IMR-90 (cell line): ENCODE measurements at regions not wholly inside any gene's neighbourhood (a gene's known extent, or its start where the extent isn't known, plus 50 kb on each side); places are given as distances from the start of the nearest gene placed in this dataset.

Source experiments
- ATAC-seq: fragments of 200-7000 bp; cut with Tn5 transposase; 2 replicates; pipeline ENCODE4 v1.9.1; 2020; ENCODE audit warnings: low read depth, mild to moderate bottlenecking, moderate library complexity
- BruUV-seq: library from RNA; stranded (reverse); fragments of 400-500 nt; replicated peaks from 2 replicates; lab custom pipeline; 2021; lab: Mats Ljungman, UMichigan
- CTCF ChIA-PET: fragments of 300-600 bp; formaldehyde crosslinking; extraction: SDS; loops from one replicate; lab custom pipeline; 2021; ENCODE audit warnings: antibody characterized with exemption; lab: Yijun Ruan, JAX
- POLR2A ChIA-PET: fragments of 300-600 bp; sonication (Branson Sonifier 250); formaldehyde crosslinking; loops from one replicate; lab custom pipeline; 2022; ENCODE audit warnings: antibody characterized with exemption; ENCODE audit not compliant: unreplicated experiment; lab: Charles Lee
- DNase-seq: peaks from one replicate; pipeline ENCODE4 v3.0.0; 2013
- H2AFZ ChIP-seq: replicated peaks from 2 replicates; pipeline ENCODE3; 2013; ENCODE audit warnings: low read length, mild to moderate bottlenecking; ENCODE audit not compliant: poor library complexity
- H2AK5ac ChIP-seq: 2 replicates; pipeline ENCODE4 v1.6.1; 2013; ENCODE audit warnings: low read depth, low read length, inconsistent platforms
- H2AK9ac ChIP-seq: replicated peaks from 2 replicates; pipeline ENCODE3; 2013; ENCODE audit warnings: mild to moderate bottlenecking, low read depth, low read length, moderate library complexity; ENCODE audit not compliant: poor library complexity
- H2BK120ac ChIP-seq: 2 replicates; pipeline ENCODE4 v1.6.1; 2013; ENCODE audit warnings: low read depth, low read length, inconsistent platforms
- H2BK15ac ChIP-seq: 3 replicates; pipeline ENCODE4 v1.6.1; 2013; ENCODE audit warnings: low read depth, low read length, inconsistent platforms
- H2BK20ac ChIP-seq: 2 replicates; pipeline ENCODE4 v1.6.1; 2013; ENCODE audit warnings: low read depth, mild to moderate bottlenecking, inconsistent platforms, low read length, moderate library complexity
- H2BK5ac ChIP-seq: 2 replicates; pipeline ENCODE4 v1.6.1; 2013; ENCODE audit warnings: mild to moderate bottlenecking, low read depth, low read length, inconsistent platforms; ENCODE audit not compliant: poor library complexity, severe bottlenecking
- H3K14ac ChIP-seq: replicated peaks from 2 replicates; pipeline ENCODE4 v1.6.1; 2013; ENCODE audit warnings: low read depth, low read length, inconsistent platforms
- H3K18ac ChIP-seq: 2 replicates; pipeline ENCODE4 v1.6.1; 2013; ENCODE audit warnings: low read depth, low read length, control low read depth
- H3K23ac ChIP-seq: 2 replicates; pipeline ENCODE4 v1.6.1; 2013; ENCODE audit warnings: low read depth, low read length, inconsistent platforms
- H3K27ac ChIP-seq: 2 replicates; pipeline ENCODE4 v1.5.1; 2013; ENCODE audit warnings: mild to moderate bottlenecking, control low read depth, low read length; ENCODE audit not compliant: insufficient read depth
- H3K27me3 ChIP-seq: 2 replicates; pipeline ENCODE4 v1.6.1; 2013; ENCODE audit warnings: low read length; ENCODE audit not compliant: control insufficient read depth, insufficient read depth
- H3K36me3 ChIP-seq: 2 replicates; pipeline ENCODE4 v1.6.1; 2013; ENCODE audit warnings: low read length, mixed read lengths; ENCODE audit not compliant: control insufficient read depth, insufficient read depth
- H3K4ac ChIP-seq: 2 replicates; pipeline ENCODE4 v1.6.1; 2013; ENCODE audit warnings: low read depth, low read length, inconsistent platforms
- H3K4me1 ChIP-seq: 2 replicates; pipeline ENCODE4 v1.6.1; 2013; ENCODE audit warnings: low read length, mixed read lengths; ENCODE audit not compliant: control insufficient read depth, insufficient read depth
- H3K4me2 ChIP-seq: 2 replicates; pipeline ENCODE4 v1.6.1; 2013; ENCODE audit warnings: low read depth, mild to moderate bottlenecking, control low read depth, low read length, moderate library complexity
- H3K4me3 ChIP-seq: 2 replicates; pipeline ENCODE4 v1.5.1; 2013; ENCODE audit warnings: low read depth, mild to moderate bottlenecking, control low read depth, low read length, moderate library complexity; ENCODE audit not compliant: insufficient read depth
- H3K56ac ChIP-seq: 2 replicates; pipeline ENCODE4 v1.6.1; 2013; ENCODE audit warnings: low read length, inconsistent platforms; ENCODE audit not compliant: insufficient read depth; ENCODE audit errors: extremely low read depth
- H3K79me1 ChIP-seq, 2 experiments: 2 replicates each; pipeline ENCODE4 v1.6.1; 2013; ENCODE audit warnings: low read length in 2 of 2, inconsistent platforms in 1 of 2, low read depth in 1 of 2
- H3K9ac ChIP-seq: 2 replicates; pipeline ENCODE4 v1.6.1; 2013; ENCODE audit warnings: low read depth, low read length, control low read depth
- H3K9me1 ChIP-seq: 2 replicates; pipeline ENCODE4 v1.6.1; 2013; ENCODE audit warnings: low read length, inconsistent platforms; ENCODE audit not compliant: insufficient read depth
- H3K9me3 ChIP-seq: 2 replicates; pipeline ENCODE4 v1.6.1; 2013; ENCODE audit warnings: low read length; ENCODE audit not compliant: control insufficient read depth, insufficient read depth
- H4K20me1 ChIP-seq: 2 replicates; pipeline ENCODE4 v1.6.1; 2013; ENCODE audit warnings: low read length, inconsistent platforms; ENCODE audit not compliant: insufficient read depth
- H4K5ac ChIP-seq: 2 replicates; pipeline ENCODE4 v1.6.1; 2013; ENCODE audit warnings: mild to moderate bottlenecking, low read depth, low read length, control low read depth
- H4K8ac ChIP-seq, 2 experiments: 2 replicates each; pipeline ENCODE4 v1.6.1; 2013; ENCODE audit warnings: low read depth in 2 of 2, low read length in 2 of 2, control low read depth in 1 of 2, inconsistent platforms in 1 of 2
- H4K91ac ChIP-seq: 2 replicates; pipeline ENCODE4 v1.6.1; 2013; ENCODE audit warnings: low read depth, low read length, inconsistent platforms; ENCODE audit not compliant: insufficient read depth
- BHLHE40 ChIP-seq: fragments of 150-350 bp; IDR thresholded peaks from 2 replicates; pipeline ENCODE4 v1.6.1; 2016; ENCODE audit warnings: mild to moderate bottlenecking, low read depth, low read length
- CEBPB ChIP-seq: IDR thresholded peaks from 2 replicates; pipeline ENCODE4 v1.6.1; 2012; ENCODE audit warnings: low read depth, low read length, improper control_type of control experiment
- CHD1 ChIP-seq: IDR thresholded peaks from 2 replicates; pipeline ENCODE4 v1.6.1; 2012; ENCODE audit warnings: low read depth, low read length, improper control_type of control experiment
- FOS ChIP-seq: fragments of 150-350 bp; IDR thresholded peaks from 2 replicates; pipeline ENCODE4 v1.6.1; 2016; ENCODE audit warnings: low read depth, low read length
- MAFK ChIP-seq: IDR thresholded peaks from 2 replicates; pipeline ENCODE4 v1.6.1; 2012; ENCODE audit warnings: low read depth, low read length, improper control_type of control experiment
- MAZ ChIP-seq: IDR thresholded peaks from 2 replicates; pipeline ENCODE4 v1.6.1; 2012; ENCODE audit warnings: low read depth, mild to moderate bottlenecking, low read length, improper control_type of control experiment, moderate library complexity, borderline replicate concordance
- POLR2A ChIP-seq: IDR thresholded peaks from 2 replicates; pipeline ENCODE4 v1.6.1; 2012; ENCODE audit warnings: mild to moderate bottlenecking, low read depth, low read length
- RAD21 ChIP-seq: IDR thresholded peaks from 2 replicates; pipeline ENCODE4 v1.6.1; 2012; ENCODE audit warnings: low read length, improper control_type of control experiment
- RCOR1 ChIP-seq: IDR thresholded peaks from 2 replicates; pipeline ENCODE4 v1.6.1; 2012; ENCODE audit warnings: mild to moderate bottlenecking, low read length, improper control_type of control experiment; ENCODE audit not compliant: insufficient replicate concordance
- RFX5 ChIP-seq: IDR thresholded peaks from 2 replicates; pipeline ENCODE4 v1.8.0; 2012; ENCODE audit warnings: low read depth, mild to moderate bottlenecking, low read length, moderate library complexity
- SMC3 ChIP-seq: fragments of 150-350 bp; IDR thresholded peaks from 2 replicates; pipeline ENCODE4 v1.6.1; 2016; ENCODE audit warnings: low read depth, mild to moderate bottlenecking, antibody characterized with exemption, low read length, moderate library complexity
- WGBS, 2 experiments: methylation state at CpG; one replicate each; pipeline versions ENCODE4 v1.1.5 to v1.1.7; 2013; ENCODE audit warnings: missing lambda C conversion rate in 2 of 2; ENCODE audit not compliant: insufficient read length in 1 of 2; ENCODE audit errors: extremely low coverage in 2 of 2; 5-methylcytosine and 5-hydroxymethylcytosine counted together
- dilution Hi-C: fragments of 300-500 bp; cut with HindIII; formaldehyde crosslinking; loops from one replicate; pipeline ENCODE4 v1.14.3; 2018; ENCODE audit warnings: low sequenced_read_pairs; ENCODE audit not compliant: unreplicated experiment
- in situ Hi-C: fragments of 300-500 bp; cut with MboI; formaldehyde crosslinking; loops from 3 replicates; pipeline ENCODE4 v1.14.3; 2019; ENCODE audit warnings: low sequenced_read_pairs, inconsistent platforms, mixed read lengths
- intact Hi-C: fragments of 100-400 bp; cut with micrococcal nuclease; formaldehyde crosslinking; loops from 2 replicates; pipeline ENCODE4 v1.10.0; 2022
- TF ChIP-seq, protein P1 (sequence below): fragments of 150-350 bp; IDR thresholded peaks from 2 replicates; pipeline ENCODE4 v1.6.1; 2016; ENCODE audit warnings: low read depth, mild to moderate bottlenecking, low read length, moderate library complexity, borderline replicate concordance
- TF ChIP-seq, protein P2 (sequence below): conservative IDR thresholded peaks from 2 replicates; pipeline ENCODE4 v1.5.1; 2012; ENCODE audit warnings: mild to moderate bottlenecking, low read depth, low read length, improper control_type of control experiment
- TF ChIP-seq, protein P3 (sequence below): fragments of 150-350 bp; IDR thresholded peaks from 2 replicates; pipeline ENCODE4 v1.6.1; 2017; ENCODE audit warnings: mild to moderate bottlenecking, antibody characterized with exemption, low read length, low read depth

DNA sequence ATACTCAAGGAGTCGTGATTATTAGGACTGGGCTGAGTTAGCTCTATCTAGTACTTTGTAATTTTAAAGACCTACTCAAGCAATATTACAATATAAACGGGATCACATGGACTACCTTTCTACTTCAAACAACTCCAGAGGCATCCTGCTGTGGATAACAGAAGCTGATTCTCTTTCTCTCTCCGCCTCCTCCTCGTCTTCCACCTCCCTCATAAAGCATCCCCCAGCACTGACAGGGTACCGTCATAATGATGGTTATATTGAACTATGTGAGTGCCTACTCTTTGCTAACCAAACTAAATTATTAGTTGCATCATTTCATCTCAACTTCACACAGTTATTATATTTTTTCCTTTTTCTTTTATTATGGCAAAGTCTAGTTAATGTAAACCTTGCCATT lies 165.4 kb upstream of the FOXF1 start:
- POLR2A ChIA-PET: no interaction called here
- peaks cover 0 to 25% of the 10 kb centered on the region in 2 experiments; a peak in 3 of 4 replicates for H3K79me1 ChIP-seq
- no peak for TF ChIP-seq MAFK
- TF ChIP-seq, protein P1, sequence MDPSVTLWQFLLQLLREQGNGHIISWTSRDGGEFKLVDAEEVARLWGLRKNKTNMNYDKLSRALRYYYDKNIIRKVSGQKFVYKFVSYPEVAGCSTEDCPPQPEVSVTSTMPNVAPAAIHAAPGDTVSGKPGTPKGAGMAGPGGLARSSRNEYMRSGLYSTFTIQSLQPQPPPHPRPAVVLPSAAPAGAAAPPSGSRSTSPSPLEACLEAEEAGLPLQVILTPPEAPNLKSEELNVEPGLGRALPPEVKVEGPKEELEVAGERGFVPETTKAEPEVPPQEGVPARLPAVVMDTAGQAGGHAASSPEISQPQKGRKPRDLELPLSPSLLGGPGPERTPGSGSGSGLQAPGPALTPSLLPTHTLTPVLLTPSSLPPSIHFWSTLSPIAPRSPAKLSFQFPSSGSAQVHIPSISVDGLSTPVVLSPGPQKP: no peak
- no peak for TF ChIP-seq RCOR1
- no peak for TF ChIP-seq FOS
- TF ChIP-seq MAZ: no peak
- no peak for TF ChIP-seq SMC3
- no peak for TF ChIP-seq RFX5
- no peak for TF ChIP-seq CHD1
- no peak for TF ChIP-seq CEBPB
- TF ChIP-seq POLR2A: no peak
- TF ChIP-seq RAD21: no peak
- no peak for TF ChIP-seq BHLHE40
- TF ChIP-seq, protein P2, sequence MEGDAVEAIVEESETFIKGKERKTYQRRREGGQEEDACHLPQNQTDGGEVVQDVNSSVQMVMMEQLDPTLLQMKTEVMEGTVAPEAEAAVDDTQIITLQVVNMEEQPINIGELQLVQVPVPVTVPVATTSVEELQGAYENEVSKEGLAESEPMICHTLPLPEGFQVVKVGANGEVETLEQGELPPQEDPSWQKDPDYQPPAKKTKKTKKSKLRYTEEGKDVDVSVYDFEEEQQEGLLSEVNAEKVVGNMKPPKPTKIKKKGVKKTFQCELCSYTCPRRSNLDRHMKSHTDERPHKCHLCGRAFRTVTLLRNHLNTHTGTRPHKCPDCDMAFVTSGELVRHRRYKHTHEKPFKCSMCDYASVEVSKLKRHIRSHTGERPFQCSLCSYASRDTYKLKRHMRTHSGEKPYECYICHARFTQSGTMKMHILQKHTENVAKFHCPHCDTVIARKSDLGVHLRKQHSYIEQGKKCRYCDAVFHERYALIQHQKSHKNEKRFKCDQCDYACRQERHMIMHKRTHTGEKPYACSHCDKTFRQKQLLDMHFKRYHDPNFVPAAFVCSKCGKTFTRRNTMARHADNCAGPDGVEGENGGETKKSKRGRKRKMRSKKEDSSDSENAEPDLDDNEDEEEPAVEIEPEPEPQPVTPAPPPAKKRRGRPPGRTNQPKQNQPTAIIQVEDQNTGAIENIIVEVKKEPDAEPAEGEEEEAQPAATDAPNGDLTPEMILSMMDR: no peak
- TF ChIP-seq, protein P3, sequence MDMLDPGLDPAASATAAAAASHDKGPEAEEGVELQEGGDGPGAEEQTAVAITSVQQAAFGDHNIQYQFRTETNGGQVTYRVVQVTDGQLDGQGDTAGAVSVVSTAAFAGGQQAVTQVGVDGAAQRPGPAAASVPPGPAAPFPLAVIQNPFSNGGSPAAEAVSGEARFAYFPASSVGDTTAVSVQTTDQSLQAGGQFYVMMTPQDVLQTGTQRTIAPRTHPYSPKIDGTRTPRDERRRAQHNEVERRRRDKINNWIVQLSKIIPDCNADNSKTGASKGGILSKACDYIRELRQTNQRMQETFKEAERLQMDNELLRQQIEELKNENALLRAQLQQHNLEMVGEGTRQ: no peak
- CTCF ChIA-PET: no interaction called here
- H3K9ac ChIP-seq: no peak overlapping the region
- H2BK5ac ChIP-seq: peak overlapping the region; percentile 88
- H2AK9ac ChIP-seq: peak overlapping the region; percentile 70
- H2BK120ac ChIP-seq: peak overlapping the region; percentile 96
- peak overlapping the region; percentile 96 to 97; a peak in 3 of 4 replicates for H4K8ac ChIP-seq
- in situ Hi-C loops (no loop called here), intact Hi-C loops (no loop called here), dilution Hi-C loops (no loop called here)
- H2BK15ac ChIP-seq: peak overlapping the region; percentile 93; the same call in 2 of the 3 replicates
- no peaks in the 10 kb centered on the region for H3K36me3 ChIP-seq
- H3K27me3 ChIP-seq: no peaks in the 10 kb centered on the region
- no peak overlapping the region for H4K5ac ChIP-seq
- H4K20me1 ChIP-seq: no peaks in the 10 kb centered on the region
- no peaks in the 10 kb centered on the region for H3K9me3 ChIP-seq
- H3K14ac ChIP-seq: peak overlapping the region; percentile 91
- peak overlapping the region; percentile 94 for H2AK5ac ChIP-seq
- H3K23ac ChIP-seq: peak overlapping the region; percentile 35; the same call in 1 of the 2 replicates
- H2AFZ ChIP-seq: no peak overlapping the region
- ATAC-seq (no peak), DNase-seq (no peak)
- H2BK20ac ChIP-seq: peak overlapping the region; percentile 89
- BruUV-seq: no TSS peak
- H3K27ac ChIP-seq: peak overlapping the region; percentile 96; the same call in 1 of the 2 replicates
- H3K9me1 ChIP-seq: peaks cover 8% of the 10 kb centered on the region
- H3K4me2 ChIP-seq: no peak overlapping the region
- peak overlapping the region; percentile 99 for H4K91ac ChIP-seq
- no CpG with 5 or more reads among the region's 5 CpGs for WGBS, 2 experiments
- peaks cover 28% of the 10 kb centered on the region for H3K4me1 ChIP-seq
- peak overlapping the region; percentile 95 for H3K18ac ChIP-seq
- no peak overlapping the region for H3K4me3 ChIP-seq
- no peak overlapping the region for H3K56ac ChIP-seq
- H3K4ac ChIP-seq: peak overlapping the region; percentile 96
